ENCODE measurements at regions not wholly inside any gene's neighbourhood (a gene's known extent, or its start where the extent isn't known, plus 50 kb on each side); places are given as distances from the start of the nearest gene placed in this dataset.

DNA sequence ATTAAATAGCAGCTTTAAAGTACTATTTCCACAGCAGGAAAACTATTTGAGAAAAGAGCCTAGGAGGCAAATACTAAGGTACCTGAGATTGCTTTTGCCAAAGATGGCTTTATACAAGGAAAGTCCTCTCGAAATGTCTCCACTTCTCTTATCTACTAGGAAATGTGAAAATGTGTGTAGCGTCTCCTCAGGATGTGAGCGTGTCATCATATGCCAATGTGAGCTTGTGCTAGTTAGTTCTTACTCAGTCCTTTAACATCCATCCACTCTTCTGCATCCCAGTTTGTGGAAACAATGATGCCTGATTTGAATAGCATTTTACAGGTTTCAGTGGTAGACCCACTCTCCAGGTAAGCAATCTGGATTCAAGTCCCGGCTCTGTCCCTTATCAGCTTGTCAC is 421.0 kb downstream of the DYNC2H1 start:
- no peak for DNase-seq

DNA sequence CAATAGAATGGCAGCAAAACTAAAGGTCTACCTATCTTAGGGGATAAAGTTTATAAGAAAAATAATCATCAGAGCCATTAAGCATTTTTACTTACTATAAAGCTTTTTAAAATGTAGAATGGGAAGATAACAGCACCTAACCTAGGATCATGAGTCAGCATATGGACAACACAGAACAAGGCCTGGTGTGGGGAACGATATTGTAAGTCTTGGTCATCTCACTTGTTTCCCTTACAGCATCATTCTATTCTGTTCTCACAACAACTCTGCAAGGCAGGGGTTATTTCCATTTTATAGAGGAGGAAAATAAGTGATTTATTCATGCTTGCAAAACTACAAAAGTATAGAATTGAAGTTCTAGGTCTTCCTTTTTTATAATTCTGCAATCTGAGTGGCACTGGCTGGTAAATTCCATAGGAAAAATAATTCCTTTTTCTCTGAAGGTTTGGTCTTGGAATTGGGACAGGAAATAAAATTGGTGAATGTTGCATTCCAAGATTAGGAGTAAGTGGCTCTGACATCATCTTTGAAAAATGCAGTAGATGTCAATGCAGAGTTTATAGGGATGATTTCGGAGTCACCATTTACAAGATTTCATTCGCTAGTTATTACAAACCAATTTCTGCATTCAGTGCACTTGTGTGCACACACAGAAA is 423.0 kb downstream of the DYNC2H1 start:
- DNase-seq: no peak

- DNase-seq: no peak
Observed at GRCh38 chr11:103534191-103534590, 425.0 kb downstream of the DYNC2H1 start.

DNA sequence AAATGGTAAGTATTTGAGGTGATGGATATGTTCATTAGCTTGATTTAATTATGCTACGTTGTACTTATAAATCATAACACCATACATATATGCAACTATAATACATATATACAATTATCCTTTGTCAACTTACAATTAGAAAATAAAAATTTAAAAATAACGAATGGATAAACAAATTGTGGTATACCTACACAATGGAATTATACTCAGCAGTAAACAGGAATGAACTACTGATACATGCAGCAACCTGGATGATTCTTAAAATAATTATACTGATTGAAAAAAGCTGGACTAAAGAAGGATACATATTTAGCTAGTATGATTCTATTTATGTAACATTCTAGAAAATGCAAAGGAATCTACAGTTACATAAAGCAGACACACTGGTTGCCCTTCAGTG is 425.7 kb downstream of the DYNC2H1 start:
- DNase-seq: no peak

GRCh38 chr11:103536335-103536722 is 427.1 kb downstream of the DYNC2H1 start:
- DNase-seq: no peak

DNA sequence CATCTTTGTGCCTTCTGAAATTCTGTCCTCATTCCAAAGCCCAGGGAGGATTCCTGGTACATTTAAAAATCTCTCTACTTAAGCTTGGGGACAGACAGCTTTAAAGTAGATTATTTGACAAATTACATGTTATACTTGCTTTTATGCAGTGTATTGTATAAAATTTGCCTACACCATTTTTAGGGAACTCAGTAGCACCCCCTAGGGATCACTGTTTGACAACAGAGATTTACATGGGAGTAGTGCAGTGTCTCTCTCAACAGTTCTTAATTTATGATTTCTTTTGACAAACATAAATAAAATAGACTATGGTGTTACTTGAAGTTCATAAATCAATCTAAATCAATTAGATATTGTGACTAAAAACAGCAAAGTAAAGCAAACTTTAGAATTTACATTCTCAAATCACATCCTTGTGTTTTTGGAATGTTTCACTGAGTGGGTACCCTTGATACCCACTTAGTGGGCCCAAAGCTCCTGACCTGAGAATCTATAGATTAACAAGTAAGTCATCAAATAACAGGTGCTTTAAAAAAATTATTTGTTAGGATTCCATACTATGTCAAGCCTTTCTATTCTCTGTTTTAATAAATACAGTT is 428.8 kb downstream of the DYNC2H1 start:
- DNase-seq: no peak

DNA sequence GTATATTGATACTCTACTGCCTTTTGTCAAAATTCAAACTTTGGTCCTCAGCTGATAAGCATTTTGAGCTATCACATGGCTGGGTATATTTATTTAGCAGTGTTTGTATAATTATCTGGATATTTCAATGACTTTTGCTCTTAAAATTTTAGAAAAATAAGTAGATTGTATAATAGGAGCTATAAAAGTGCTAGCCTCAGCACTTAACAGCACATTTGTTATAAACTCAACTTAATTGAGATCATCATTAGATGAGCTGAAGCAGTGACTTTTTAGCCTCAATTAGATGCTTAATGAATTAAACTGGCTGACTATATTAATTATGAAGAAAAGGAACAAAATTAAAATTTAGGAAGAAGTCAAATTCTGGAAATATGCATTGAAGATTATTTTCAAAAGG is 429.9 kb downstream of the DYNC2H1 start:
- no peak for DNase-seq

GRCh38 chr11:103541186-103541795 is 432.1 kb downstream of the DYNC2H1 start:
- no peak for DNase-seq

DNA sequence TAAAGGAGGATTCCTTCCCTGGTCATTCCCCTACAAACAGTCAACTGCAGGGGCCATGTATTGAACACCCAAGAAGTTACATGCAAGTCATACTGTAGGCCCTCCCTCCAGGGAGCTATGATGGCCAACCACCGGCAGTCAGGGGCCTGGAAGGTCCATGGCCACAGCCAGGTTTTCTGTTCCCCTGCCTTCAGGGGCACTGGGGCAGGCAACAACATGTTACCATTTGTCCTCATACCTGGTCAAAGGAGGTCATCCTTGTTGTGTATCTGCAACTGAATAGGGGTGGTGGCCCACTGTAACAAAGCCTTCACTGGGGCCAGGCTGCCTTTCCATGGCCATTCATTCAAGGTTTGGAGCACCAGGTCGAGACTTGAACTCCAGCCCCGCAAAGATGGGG is 433.6 kb downstream of the DYNC2H1 start:
- no peak for DNase-seq

- DNase-seq: no peak
Observed at GRCh38 chr11:103543456-103543855, 434.2 kb downstream of the DYNC2H1 start.

GRCh38 chr11:103544874-103545273 is 435.6 kb downstream of the DYNC2H1 start:
- no peak for DNase-seq

- no peak for DNase-seq
Observed at GRCh38 chr11:103545551-103545950, 436.3 kb downstream of the DYNC2H1 start.

DNA sequence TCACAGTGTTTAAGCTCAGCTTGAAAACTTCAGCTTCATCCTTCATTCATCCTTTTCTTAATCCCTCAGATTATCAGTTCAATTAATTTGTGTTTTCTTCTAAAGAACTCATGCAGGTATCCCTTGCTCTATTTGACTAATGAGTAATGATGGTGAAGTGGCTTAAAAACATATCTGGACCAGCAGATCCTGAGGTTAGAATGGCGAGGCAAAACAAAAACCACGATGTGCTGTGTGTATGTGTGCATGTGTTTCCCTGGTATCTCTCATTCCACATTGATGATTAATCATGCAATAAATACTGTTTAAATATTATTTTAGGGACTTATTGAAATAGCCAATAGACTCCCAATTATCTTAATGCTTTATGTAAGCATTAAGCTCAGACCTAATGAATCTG is 437.0 kb downstream of the DYNC2H1 start:
- DNase-seq: no peak

DNA sequence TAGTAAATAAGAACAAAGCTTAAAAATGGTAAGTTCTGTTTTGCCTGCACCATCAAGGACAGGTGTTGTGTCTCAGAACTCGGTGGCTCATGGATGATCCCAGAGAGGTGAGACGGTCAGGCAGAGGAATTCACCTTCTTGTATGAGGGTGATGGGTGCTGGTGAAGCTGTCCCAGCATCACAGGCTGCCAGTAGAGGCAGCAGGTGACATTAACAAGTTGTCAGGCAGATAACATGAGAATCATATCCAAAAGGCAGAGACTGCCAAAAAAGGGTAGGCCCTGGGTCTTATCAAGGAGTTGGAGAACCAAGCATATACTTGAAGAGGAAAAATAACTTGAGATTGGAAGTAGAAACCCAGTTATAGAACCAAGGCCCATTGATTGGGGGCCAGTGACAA is 437.8 kb downstream of the DYNC2H1 start:
- DNase-seq: no peak

DNA sequence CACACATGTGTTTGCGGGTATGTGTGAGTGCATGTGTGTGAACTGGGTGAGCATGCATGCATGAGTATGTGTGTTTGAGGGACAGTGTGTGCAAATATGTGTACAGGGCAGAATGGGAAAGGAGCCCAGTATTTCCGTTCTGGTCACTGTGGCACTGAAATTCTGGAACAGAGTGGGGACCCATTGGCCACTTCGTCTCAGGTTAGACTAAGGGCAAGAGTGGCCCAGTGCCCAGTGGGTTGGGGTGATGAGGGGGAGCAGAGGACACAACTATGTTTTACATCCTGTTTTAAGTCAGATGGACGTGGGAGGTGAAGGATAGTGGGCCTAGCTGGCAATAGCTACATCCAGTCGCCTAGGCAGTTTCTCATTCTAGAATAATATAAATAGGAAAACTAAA is 438.5 kb downstream of the DYNC2H1 start:
- no peak for DNase-seq

GRCh38 chr11:103548838-103549237 is 439.6 kb downstream of the DYNC2H1 start:
- no peak for DNase-seq

DNA sequence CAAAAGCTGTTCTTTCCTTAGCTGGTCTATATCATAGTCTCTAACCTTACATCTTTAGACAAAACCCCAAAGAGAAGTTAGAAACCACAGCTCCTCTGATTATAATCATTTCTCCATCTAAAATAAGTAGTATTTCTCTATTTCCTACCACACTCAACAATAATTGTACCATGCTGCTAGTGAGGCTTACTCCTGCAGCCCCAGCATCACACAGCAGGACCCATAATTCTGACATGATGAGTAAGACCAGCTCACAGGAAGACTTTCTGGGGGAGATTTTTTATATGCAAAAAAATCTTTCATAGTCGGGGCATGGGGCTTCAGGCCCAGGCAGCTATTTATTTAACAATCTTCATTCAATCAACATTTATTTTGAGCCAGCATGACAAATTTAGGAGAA is 441.6 kb downstream of the DYNC2H1 start:
- no peak for DNase-seq

DNA sequence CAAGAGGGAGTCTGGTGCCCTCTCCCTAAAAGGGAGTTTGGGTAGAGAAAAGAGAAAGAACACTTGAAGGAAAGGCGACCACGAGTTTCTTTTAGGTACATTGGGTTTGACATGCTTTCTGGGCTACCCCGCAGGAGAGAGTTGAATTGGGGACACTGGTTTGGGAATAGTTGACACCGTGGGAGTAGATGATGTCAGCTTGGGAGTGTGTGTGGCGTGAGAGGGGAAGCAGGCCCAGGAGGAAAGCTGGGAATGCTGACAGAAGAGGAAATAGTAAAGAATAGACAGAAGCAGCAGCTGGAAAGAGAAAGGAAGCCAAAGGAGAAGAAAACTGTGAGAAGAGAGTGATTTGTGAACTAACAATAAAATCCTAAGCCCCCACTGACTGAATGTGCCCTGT is 442.9 kb downstream of the DYNC2H1 start:
- no peak for DNase-seq

GRCh38 chr11:103556171-103556570 is 446.9 kb downstream of the DYNC2H1 start:
- no peak for DNase-seq

DNA sequence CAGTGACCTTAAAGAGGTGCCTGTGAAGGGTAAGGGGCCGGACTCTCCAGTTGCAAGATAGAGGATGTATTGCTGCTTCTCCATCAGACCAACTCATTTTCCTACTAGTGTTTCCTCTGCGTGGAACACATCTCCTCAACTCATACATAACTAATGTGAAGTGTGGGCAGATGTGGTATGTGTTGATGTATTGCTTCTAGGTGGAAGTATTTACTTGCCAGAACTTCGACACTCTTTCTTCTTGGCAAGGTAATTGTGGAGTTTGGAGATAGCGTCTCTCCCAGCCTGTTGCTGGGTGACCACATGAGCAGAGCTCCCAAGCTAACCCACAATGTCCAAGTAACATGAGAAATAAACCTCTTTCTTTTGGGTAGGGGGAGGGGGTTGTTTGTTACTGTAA is 456.9 kb downstream of the DYNC2H1 start:
- DNase-seq: no peak

DNA sequence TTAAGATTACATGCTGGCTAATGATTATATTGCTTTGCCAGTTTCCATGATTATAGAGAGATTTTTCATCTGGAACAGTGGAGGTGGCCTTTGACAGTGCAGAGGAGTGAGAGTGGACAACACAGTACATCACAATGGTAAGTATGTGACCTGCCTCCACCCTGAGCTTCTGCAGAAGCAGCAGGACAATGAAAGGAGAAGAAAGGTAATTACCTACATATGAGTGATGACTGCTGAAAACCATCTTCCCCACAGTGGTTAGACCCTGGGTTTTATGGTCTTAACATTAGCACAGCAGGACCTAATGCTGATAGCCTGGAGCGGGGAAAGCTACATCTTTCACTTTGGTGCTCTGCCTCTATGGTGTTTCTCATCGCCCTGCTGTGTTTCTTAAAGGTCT is 454.7 kb upstream of the DDI1 start:
- DNase-seq: no peak

DNA sequence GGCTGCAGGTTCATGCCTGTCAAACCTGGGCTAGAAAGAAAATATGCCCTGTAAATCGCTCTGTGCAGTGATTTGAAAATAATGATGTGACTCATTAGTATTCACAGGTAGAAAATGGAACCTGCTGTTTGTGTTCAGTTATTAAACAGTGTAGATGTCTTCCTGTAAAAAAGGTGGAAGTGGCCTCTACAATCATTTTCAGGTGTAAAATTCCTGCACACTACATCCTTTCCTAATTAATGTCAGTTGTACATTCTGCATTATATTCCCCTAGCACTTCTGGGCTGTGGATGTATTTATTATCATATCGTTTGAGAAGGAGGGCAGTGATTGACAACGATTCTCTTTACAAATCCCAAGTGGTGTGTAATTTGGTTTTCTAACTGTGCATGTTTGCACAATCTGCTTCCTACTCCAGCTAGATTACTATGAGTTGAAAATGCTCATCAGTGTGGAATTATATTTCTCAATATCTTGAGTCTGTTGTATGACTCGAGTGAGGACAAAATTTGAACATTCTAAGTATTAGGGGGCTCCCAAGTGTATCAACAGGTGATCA is 454.0 kb upstream of the DDI1 start:
- DNase-seq: no peak

DNA sequence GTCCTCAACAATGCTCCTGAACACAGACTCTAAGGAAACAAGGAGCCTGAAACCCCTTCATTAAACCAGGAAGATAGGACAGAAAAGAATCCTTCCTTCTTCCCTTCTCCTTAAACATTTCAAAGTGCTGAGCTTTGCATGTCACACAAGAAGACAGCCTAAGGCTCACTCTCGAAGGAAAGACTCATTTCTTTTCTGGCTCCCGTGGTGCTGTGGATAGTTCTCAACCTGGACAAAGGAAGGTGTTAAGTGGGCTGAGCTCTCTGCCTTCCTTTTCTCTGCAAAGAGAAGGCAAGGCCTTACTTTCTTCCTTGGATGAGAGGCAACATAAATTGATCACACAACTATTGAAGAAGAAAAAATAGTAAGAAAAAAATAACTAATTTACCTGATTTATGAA is 452.4 kb upstream of the DDI1 start:
- DNase-seq: no peak

DNA sequence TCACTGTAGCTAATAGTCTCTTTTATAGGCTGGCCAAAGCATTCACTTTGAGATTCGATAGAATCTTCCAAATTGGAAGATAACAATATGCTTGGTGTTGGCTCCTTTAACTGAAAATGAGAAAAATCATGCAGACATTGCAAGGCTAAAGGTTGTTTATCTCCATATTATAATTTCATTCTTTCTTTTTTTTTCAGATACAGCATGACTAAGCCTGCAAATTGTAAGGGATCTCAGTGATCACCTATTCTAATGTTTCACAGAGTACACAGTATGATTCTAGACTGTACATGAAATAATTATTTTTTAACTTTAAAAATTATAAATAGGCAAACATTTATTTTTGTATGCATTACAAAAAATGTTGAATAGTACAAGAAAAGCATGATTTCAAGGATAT is 451.7 kb upstream of the DDI1 start:
- no peak for DNase-seq

- no peak for DNase-seq
Observed at GRCh38 chr11:103585401-103585800, 451.0 kb upstream of the DDI1 start.
